Spleen (tissue), 11 donors: ENCODE measurements at regions not wholly inside any gene's neighbourhood (a gene's known extent, or its start where the extent isn't known, plus 50 kb on each side); places are given as distances from the start of the nearest gene placed in this dataset.

ENCODE experiments used
- DNase-seq: peaks from one replicate; pipeline ENCODE4 v3.0.0-alpha.2; 2020
- H3K27ac ChIP-seq, 8 donors: fragments of 200-600 bp; sonication (generic) in 7 of 8; 1 replicate in 4 of 8; 2 replicates in 4 of 8; pipeline versions ENCODE4 v1.5.0 to v1.8.0; 2016 to 2021; ENCODE audit warnings: inconsistent platforms in 4 of 8, mild to moderate bottlenecking in 4 of 8, moderate library complexity in 1 of 8
- H3K27me3 ChIP-seq, 7 donors: fragments of 200-600 bp; sonication (generic) in 6 of 7; replicated peaks in 1 of 7; 1 replicate in 4 of 7; 2 replicates in 3 of 7; pipeline versions ENCODE4 v1.5.0 to v1.8.0; 2016 to 2021; ENCODE audit warnings: inconsistent platforms in 3 of 7, mild to moderate bottlenecking in 1 of 7
- H3K36me3 ChIP-seq, 6 donors: fragments of 200-600 bp; sonication (generic) in 5 of 6; 1 replicate in 4 of 6; 2 replicates in 2 of 6; pipeline versions ENCODE4 v1.5.0 to v1.8.0; 2016 to 2021; ENCODE audit warnings: inconsistent platforms in 2 of 6
- H3K4me1 ChIP-seq, 6 donors: fragments of 200-600 bp; sonication (generic) in 5 of 6; 1 replicate in 3 of 6; 2 replicates in 3 of 6; pipeline versions ENCODE4 v1.5.0 to v1.8.0; 2016 to 2021; ENCODE audit warnings: inconsistent platforms in 3 of 6
- H3K4me3 ChIP-seq, 8 donors: fragments of 200-600 bp; sonication (generic) in 7 of 8; 1 replicate in 4 of 8; 2 replicates in 4 of 8; pipeline versions ENCODE4 v1.5.0 to v1.8.0; 2016 to 2021; ENCODE audit warnings: inconsistent platforms in 4 of 8, mild to moderate bottlenecking in 4 of 8, moderate library complexity in 2 of 8
- H3K9me3 ChIP-seq, 8 donors: fragments of 200-600 bp; sonication (generic) in 7 of 8; 1 replicate in 4 of 8; 2 replicates in 4 of 8; pipeline versions ENCODE4 v1.5.0 to v1.8.0; 2016 to 2021; ENCODE audit warnings: inconsistent platforms in 4 of 8
- POLR2A ChIP-seq, 3 donors: fragments of 450-650 bp; IDR thresholded peaks; one replicate each; pipeline ENCODE4 v1.5.1; 2017; ENCODE audit warnings: antibody characterized with exemption in 3 of 3, mild to moderate bottlenecking in 1 of 3
- POLR2AphosphoS5 ChIP-seq, 3 donors: sonication (generic); formaldehyde crosslinking; IDR thresholded peaks; one replicate each; pipeline ENCODE4 v1.5.1; 2017; ENCODE audit warnings: antibody characterized with exemption in 3 of 3
- WGBS, 5 donors: extraction: QIAGEN DNeasy Blood & Tissue Kit in 3 of 5; methylation state at CpG; one replicate each; pipeline versions ENCODE4 v1.1.5 to v1.1.7; 2013 to 2018; 5-methylcytosine and 5-hydroxymethylcytosine counted together
- intact Hi-C: fragments of 100-400 bp; cut with DNase I; formaldehyde crosslinking; loops from one replicate; pipeline ENCODE4 v1.15.0; 2023; ENCODE audit warnings: low total_unique reads
- TF ChIP-seq, protein P1 (sequence below), 11 experiments: fragments of 200-600 bp in 7 of 11; fragments of 450-650 bp in 4 of 11; sonication (generic) in 4 of 11; IDR thresholded peaks in 8 of 11; conservative IDR thresholded peaks in 3 of 11; 1 replicate in 7 of 11; 2 replicates in 4 of 11; pipeline versions ENCODE4 v1.4.0 to v1.8.0; 2016 to 2021; ENCODE audit warnings: antibody characterized with exemption in 11 of 11, inconsistent platforms in 4 of 11, mild to moderate bottlenecking in 1 of 11
- donor health status: healthy with polysubstance abuse.
- donor health status: DM: no; HTN: no; CAD: no; lungs with moderate emphysema.
- donor health status: DM: no; HTN: no; CAD: no.
- donor health status: Bipolar disorder and iron deficiency.
- donor health status: healthy.
- donor health status: DM: no; HTN: no; CAD: no.
- donor health status: DM: yes; HTN: yes; CAD: no.

DNA sequence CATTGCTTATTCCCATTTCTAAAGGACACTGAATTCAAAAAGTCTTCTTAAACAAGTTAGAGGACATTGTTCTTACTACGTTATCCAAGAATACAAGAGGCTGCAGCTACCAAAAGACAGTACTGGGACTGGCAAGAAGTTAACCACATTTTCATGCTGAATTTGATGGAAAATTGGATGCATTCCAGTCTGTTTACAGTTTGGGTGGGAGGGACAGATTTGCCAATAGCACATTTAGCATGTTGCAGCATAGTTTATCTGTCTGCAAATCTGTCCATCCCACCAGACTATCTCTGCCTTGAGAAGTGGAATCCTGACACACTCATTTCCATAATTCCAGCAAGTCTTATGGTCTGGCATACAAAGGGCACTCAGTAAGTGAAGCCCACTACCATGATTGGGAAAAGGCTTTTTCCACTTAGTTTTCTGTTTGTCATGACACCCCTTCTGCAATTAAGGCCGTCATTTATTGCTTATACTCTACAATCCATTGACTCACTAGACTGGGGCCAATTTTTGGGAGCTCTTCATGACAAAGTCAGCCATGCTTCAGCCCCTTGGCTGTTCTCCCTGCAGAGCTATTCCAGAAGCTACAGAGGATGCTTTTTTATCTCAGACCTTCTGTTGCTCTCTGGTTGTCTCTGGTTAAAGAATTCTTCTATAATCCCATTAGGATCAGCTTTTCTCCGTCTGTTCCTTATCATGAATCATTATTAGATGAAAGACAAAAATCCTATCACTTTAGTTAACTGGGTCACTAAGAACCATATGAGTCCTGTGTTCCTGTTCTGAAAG lies 355.8 kb upstream of the PTBP2 start:
- H3K4me3 ChIP-seq = no peak overlapping the region
- no peaks in the 10 kb centered on the region for H3K36me3 ChIP-seq
- intact Hi-C loops = no loop called here
- no peaks in the 10 kb centered on the region for H3K4me1 ChIP-seq
- no peak for DNase-seq
- no peaks in the 10 kb centered on the region for H3K9me3 ChIP-seq
- WGBS, 5 donors = 48 to 71% (median 58%) methylated on average over 3 of the region's 3 CpGs
- no peak overlapping the region for H3K27ac ChIP-seq
- TF ChIP-seq POLR2AphosphoS5 (IDR thresholded peaks at IDR 0.05) (no peak), POLR2A (IDR thresholded peaks at IDR 0.05) (no peak)
- TF ChIP-seq, protein P1, sequence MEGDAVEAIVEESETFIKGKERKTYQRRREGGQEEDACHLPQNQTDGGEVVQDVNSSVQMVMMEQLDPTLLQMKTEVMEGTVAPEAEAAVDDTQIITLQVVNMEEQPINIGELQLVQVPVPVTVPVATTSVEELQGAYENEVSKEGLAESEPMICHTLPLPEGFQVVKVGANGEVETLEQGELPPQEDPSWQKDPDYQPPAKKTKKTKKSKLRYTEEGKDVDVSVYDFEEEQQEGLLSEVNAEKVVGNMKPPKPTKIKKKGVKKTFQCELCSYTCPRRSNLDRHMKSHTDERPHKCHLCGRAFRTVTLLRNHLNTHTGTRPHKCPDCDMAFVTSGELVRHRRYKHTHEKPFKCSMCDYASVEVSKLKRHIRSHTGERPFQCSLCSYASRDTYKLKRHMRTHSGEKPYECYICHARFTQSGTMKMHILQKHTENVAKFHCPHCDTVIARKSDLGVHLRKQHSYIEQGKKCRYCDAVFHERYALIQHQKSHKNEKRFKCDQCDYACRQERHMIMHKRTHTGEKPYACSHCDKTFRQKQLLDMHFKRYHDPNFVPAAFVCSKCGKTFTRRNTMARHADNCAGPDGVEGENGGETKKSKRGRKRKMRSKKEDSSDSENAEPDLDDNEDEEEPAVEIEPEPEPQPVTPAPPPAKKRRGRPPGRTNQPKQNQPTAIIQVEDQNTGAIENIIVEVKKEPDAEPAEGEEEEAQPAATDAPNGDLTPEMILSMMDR (IDR thresholded peaks at IDR 0.05 in 8 of 11, conservative IDR thresholded peaks at IDR 0.05 in 3 of 11) = no peak
- H3K27me3 ChIP-seq = no peaks in the 10 kb centered on the region

DNA sequence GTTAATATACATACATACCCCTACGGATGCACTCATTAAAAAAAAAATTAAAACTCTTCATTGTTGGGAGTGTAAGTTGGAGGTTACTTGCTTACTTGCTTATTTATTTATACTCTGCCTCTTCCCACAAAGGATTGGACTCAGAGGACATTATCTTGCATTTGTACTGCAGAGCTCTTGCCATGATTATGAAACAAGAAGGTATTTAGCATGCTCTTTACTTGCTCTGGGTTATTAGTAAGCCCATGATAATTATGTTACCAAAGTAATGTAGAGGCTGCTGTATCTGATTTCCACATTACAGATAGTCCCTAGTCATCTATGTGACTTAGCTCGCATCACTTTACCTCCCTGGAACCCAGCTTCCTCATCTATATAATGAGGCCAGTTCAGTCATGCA lies 355.1 kb upstream of the PTBP2 start:
- Histone ChIP-seq H3K27ac (no peak overlapping the region), H3K9me3 (no peaks in the 10 kb centered on the region), H3K36me3 (no peaks in the 10 kb centered on the region), H3K27me3 (no peaks in the 10 kb centered on the region), H3K4me3 (no peak overlapping the region), H3K4me1 (no peaks in the 10 kb centered on the region)
- 87 to 100% (median 89%) methylated on average over 2 of the region's 2 CpGs for WGBS, 5 donors
- intact Hi-C loops = no loop called here
- TF ChIP-seq POLR2AphosphoS5 (IDR thresholded peaks at IDR 0.05) = no peak
- TF ChIP-seq, protein P1 (IDR thresholded peaks at IDR 0.05 in 8 of 11, conservative IDR thresholded peaks at IDR 0.05 in 3 of 11) = no peak
- no peak for TF ChIP-seq POLR2A (IDR thresholded peaks at IDR 0.05)
- no peak for DNase-seq

DNA sequence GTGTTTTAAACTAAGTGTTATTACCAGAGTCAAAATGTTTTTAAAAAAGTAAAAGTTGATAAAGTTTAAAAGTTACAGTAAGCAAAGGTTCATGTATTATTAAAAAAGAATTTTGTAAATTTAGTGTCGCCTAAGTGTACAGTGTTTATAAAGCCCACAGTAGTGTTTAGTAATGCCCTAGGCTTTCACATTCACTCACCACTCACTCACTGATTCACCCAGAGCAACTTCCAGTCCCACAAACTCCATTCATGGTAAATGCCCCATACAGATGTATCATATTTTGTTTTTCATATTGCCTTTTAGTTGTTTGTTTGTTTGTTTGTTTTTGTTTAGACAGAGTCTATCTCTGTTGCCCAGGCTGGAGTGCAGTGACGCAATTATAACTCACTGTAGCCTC lies 353.8 kb upstream of the PTBP2 start:
- intact Hi-C loops = no loop called here
- H3K4me1 ChIP-seq = no peaks in the 10 kb centered on the region
- H3K4me3 ChIP-seq = no peak overlapping the region
- DNase-seq = no peak
- no peak overlapping the region for H3K27ac ChIP-seq
- no peaks in the 10 kb centered on the region for H3K36me3 ChIP-seq
- H3K27me3 ChIP-seq = no peaks in the 10 kb centered on the region
- TF ChIP-seq POLR2AphosphoS5 (IDR thresholded peaks at IDR 0.05) (no peak), POLR2A (IDR thresholded peaks at IDR 0.05) (no peak)
- TF ChIP-seq, protein P1 (IDR thresholded peaks at IDR 0.05 in 8 of 11, conservative IDR thresholded peaks at IDR 0.05 in 3 of 11) = no peak
- 86 to 96% (median 92%) methylated on average over 2 of the region's 2 CpGs for WGBS, 5 donors
- no peaks in the 10 kb centered on the region for H3K9me3 ChIP-seq

DNA sequence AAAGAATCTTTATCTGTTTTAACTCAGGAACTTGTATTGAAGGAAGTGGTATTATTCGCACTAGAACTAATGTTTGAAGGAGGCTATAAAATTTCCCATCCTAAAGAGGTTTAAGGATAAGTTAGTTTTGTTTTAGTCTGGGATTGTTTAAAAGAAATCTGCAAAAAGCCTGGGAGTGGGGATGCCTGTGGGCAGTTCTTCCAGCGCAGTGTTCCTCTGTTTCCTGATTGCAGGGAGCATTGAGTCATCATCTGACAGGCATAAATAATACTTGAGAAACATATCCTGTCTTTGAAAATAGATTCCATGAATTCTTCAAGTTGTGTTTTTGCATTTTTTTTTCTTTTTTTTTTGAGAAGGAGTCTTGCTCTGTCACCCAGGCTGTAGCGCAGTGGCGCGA lies 350.8 kb upstream of the PTBP2 start:
- no peaks in the 10 kb centered on the region for H3K27me3 ChIP-seq
- WGBS, 5 donors = 34 to 60% (median 51%) methylated on average over 5 of the region's 5 CpGs
- no peaks in the 10 kb centered on the region for H3K9me3 ChIP-seq
- DNase-seq = no peak
- intact Hi-C loops = no loop called here
- peak overlapping the region in 5 of 8 donors; percentile 4 to 27 (median 21) for H3K27ac ChIP-seq
- no peak overlapping the region for H3K4me3 ChIP-seq
- H3K36me3 ChIP-seq = no peaks in the 10 kb centered on the region
- no peaks in the 10 kb centered on the region for H3K4me1 ChIP-seq
- TF ChIP-seq POLR2AphosphoS5 (IDR thresholded peaks at IDR 0.05) (no peak), POLR2A (IDR thresholded peaks at IDR 0.05) (no peak)
- TF ChIP-seq, protein P1 (IDR thresholded peaks at IDR 0.05 in 8 of 11, conservative IDR thresholded peaks at IDR 0.05 in 3 of 11) = no peak
